ENCODE measurements at regions not wholly inside any gene's neighbourhood (a gene's known extent, or its start where the extent isn't known, plus 50 kb on each side); places are given as distances from the start of the nearest gene placed in this dataset.

- Mint-ChIP-seq H3K27ac (no peak overlapping the region), H3K4me3 (no peak overlapping the region), H3K27me3 (ENCODE audit: low read depth) (no peaks in the 10 kb centered on the region; the same call in 1 of the 2 replicates), H3K36me3 (peaks cover 6% of the 10 kb centered on the region; the same call in 1 of the 2 replicates), H3K4me1 (peaks cover 6% of the 10 kb centered on the region), H3K9me3 (peaks cover 7% of the 10 kb centered on the region)
- no peak for TF ChIP-seq ZNF396 (CRISPR knock-in tag; IDR thresholded peaks at IDR 0.05; ENCODE audit: borderline replicate concordance)
- no peak for TF ChIP-seq TP53 (CRISPR knock-in tag; IDR thresholded peaks at IDR 0.05)
- TF ChIP-seq, protein P1, sequence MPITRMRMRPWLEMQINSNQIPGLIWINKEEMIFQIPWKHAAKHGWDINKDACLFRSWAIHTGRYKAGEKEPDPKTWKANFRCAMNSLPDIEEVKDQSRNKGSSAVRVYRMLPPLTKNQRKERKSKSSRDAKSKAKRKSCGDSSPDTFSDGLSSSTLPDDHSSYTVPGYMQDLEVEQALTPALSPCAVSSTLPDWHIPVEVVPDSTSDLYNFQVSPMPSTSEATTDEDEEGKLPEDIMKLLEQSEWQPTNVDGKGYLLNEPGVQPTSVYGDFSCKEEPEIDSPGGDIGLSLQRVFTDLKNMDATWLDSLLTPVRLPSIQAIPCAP (CRISPR knock-in tag; IDR thresholded peaks at IDR 0.05): no peak
- TF ChIP-seq EMX1 (CRISPR knock-in tag; IDR thresholded peaks at IDR 0.05): no peak
- no peak for TF ChIP-seq AR (CRISPR knock-in tag; IDR thresholded peaks at IDR 0.05)
- TF ChIP-seq ZNF138 (CRISPR knock-in tag; conservative IDR thresholded peaks at IDR 0.05): no peak
- ATAC-seq (peak; percentile 87), DNase-seq (ENCODE audit: low spot score) (no peak)
- ChIA-PET POLR2A (no interaction called here), CTCF (interaction anchor here (1.5 kb wide), 1 partner anchor 86 kb away, joined by 5 read pairs; no protein-coding TSS in a partner anchor)
Measured at GRCh38 chr4:128540122-128540521, 252.5 kb upstream of the PGRMC2 start.

DNA sequence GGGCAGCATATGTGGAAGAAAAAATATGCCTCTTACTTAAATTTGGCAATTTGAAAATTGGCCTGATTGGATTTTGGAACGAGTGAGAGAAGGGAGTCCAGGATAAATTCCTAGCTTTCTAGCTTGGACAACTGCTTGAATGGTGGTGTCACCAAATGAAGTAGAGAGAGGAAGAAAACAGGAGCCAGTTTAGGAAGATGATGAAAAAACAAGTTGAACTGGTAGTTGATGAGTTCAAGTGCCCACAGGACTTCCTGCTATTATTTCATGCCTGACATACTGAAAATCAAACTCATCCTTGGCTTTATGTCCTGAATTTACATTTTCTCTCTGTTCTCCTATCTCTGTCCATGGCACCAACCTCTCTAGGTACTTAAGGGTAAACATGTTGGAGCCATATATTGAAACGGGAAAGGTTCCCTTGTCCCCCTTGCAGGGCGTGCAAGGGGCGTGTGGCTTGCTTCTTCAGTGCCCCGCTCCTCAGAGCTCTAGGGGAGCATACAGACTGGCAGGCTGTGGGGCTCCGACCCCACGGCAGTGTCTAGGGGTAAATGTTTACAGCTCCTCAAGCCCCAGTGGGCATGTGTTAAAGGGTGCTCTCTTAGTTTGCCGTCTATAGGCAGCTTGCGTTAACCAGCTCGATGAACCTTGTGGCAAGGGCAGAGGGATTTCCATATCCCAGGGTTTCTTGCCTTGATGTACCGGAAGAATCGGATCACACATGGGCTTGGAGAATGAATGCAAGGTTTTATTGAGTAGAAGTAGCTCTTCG is 250.7 kb upstream of the PGRMC2 start:
- CTCF ChIA-PET: interaction anchor here (1.4 kb wide), 1 partner anchor 158 kb away, joined by 3 read pairs; no protein-coding TSS in a partner anchor
- no peak overlapping the region for H3K27ac Mint-ChIP-seq
- peaks cover 16% of the 10 kb centered on the region for H3K9me3 Mint-ChIP-seq

GRCh38 chr4:128536746-128537145 is 249.1 kb upstream of the PGRMC2 start:
- H3K9me3 Mint-ChIP-seq: peaks cover 16% of the 10 kb centered on the region
- H3K4me3 Mint-ChIP-seq: no peak overlapping the region
- DNase-seq (ENCODE audit: low spot score) (no peak), ATAC-seq (no peak)
- H3K27me3 Mint-ChIP-seq (ENCODE audit: low read depth): no peaks in the 10 kb centered on the region; the same call in 1 of the 2 replicates
- POLR2A ChIA-PET: no interaction called here
- no peak overlapping the region for H3K27ac Mint-ChIP-seq
- CTCF ChIA-PET: no interaction called here
- peaks cover 9% of the 10 kb centered on the region; the same call in 1 of the 2 replicates for H3K36me3 Mint-ChIP-seq
- peaks cover 9% of the 10 kb centered on the region for H3K4me1 Mint-ChIP-seq
- TF ChIP-seq, protein P2, sequence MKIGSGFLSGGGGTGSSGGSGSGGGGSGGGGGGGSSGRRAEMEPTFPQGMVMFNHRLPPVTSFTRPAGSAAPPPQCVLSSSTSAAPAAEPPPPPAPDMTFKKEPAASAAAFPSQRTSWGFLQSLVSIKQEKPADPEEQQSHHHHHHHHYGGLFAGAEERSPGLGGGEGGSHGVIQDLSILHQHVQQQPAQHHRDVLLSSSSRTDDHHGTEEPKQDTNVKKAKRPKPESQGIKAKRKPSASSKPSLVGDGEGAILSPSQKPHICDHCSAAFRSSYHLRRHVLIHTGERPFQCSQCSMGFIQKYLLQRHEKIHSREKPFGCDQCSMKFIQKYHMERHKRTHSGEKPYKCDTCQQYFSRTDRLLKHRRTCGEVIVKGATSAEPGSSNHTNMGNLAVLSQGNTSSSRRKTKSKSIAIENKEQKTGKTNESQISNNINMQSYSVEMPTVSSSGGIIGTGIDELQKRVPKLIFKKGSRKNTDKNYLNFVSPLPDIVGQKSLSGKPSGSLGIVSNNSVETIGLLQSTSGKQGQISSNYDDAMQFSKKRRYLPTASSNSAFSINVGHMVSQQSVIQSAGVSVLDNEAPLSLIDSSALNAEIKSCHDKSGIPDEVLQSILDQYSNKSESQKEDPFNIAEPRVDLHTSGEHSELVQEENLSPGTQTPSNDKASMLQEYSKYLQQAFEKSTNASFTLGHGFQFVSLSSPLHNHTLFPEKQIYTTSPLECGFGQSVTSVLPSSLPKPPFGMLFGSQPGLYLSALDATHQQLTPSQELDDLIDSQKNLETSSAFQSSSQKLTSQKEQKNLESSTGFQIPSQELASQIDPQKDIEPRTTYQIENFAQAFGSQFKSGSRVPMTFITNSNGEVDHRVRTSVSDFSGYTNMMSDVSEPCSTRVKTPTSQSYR (CRISPR knock-in tag; IDR thresholded peaks at IDR 0.05): no peak
- TF ChIP-seq TP53 (CRISPR knock-in tag; IDR thresholded peaks at IDR 0.05) (no peak), ATF6 (CRISPR knock-in tag; IDR thresholded peaks at IDR 0.05) (no peak), NFATC4 (CRISPR knock-in tag; IDR thresholded peaks at IDR 0.05) (no peak), TEAD1 (CRISPR knock-in tag; IDR thresholded peaks at IDR 0.05) (no peak), ESRRA (CRISPR knock-in tag; IDR thresholded peaks at IDR 0.05; ENCODE audit: borderline replicate concordance) (no peak), ZNF219 (CRISPR knock-in tag; IDR thresholded peaks at IDR 0.05; ENCODE audit: borderline replicate concordance) (no peak)

More for the DNA sequence above, 250.7 kb upstream of the PGRMC2 start:
- Mint-ChIP-seq H3K36me3 (peaks cover 9% of the 10 kb centered on the region; the same call in 1 of the 2 replicates), H3K4me1 (peaks cover 9% of the 10 kb centered on the region), H3K4me3 (no peak overlapping the region), H3K27me3 (ENCODE audit: low read depth) (no peaks in the 10 kb centered on the region; the same call in 1 of the 2 replicates)
- DNase-seq (ENCODE audit: low spot score) (no peak), ATAC-seq (no peak)
- TF ChIP-seq, protein P3, sequence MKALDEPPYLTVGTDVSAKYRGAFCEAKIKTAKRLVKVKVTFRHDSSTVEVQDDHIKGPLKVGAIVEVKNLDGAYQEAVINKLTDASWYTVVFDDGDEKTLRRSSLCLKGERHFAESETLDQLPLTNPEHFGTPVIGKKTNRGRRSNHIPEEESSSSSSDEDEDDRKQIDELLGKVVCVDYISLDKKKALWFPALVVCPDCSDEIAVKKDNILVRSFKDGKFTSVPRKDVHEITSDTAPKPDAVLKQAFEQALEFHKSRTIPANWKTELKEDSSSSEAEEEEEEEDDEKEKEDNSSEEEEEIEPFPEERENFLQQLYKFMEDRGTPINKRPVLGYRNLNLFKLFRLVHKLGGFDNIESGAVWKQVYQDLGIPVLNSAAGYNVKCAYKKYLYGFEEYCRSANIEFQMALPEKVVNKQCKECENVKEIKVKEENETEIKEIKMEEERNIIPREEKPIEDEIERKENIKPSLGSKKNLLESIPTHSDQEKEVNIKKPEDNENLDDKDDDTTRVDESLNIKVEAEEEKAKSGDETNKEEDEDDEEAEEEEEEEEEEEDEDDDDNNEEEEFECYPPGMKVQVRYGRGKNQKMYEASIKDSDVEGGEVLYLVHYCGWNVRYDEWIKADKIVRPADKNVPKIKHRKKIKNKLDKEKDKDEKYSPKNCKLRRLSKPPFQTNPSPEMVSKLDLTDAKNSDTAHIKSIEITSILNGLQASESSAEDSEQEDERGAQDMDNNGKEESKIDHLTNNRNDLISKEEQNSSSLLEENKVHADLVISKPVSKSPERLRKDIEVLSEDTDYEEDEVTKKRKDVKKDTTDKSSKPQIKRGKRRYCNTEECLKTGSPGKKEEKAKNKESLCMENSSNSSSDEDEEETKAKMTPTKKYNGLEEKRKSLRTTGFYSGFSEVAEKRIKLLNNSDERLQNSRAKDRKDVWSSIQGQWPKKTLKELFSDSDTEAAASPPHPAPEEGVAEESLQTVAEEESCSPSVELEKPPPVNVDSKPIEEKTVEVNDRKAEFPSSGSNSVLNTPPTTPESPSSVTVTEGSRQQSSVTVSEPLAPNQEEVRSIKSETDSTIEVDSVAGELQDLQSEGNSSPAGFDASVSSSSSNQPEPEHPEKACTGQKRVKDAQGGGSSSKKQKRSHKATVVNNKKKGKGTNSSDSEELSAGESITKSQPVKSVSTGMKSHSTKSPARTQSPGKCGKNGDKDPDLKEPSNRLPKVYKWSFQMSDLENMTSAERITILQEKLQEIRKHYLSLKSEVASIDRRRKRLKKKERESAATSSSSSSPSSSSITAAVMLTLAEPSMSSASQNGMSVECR (CRISPR knock-in tag; IDR thresholded peaks at IDR 0.05; ENCODE audit: borderline replicate concordance): no peak
- no peak for TF ChIP-seq TEAD1 (CRISPR knock-in tag; IDR thresholded peaks at IDR 0.05)
- POLR2A ChIA-PET: interaction anchor here (1.5 kb wide), 1 partner anchor 10 kb away, joined by 4 read pairs; no protein-coding TSS in a partner anchor
